Chondrocyte (in vitro differentiated cells): ENCODE measurements at regions not wholly inside any gene's neighbourhood (a gene's known extent, or its start where the extent isn't known, plus 50 kb on each side); places are given as distances from the start of the nearest gene placed in this dataset.

Experiments used
- DNase-seq: peaks from one replicate; pipeline ENCODE4 v3.0.0; 2021; ENCODE audit warnings: mixed read lengths, low spot score
- H3K27ac Mint-ChIP-seq: one replicate; pipeline ENCODE4 v1.8.0; 2021; ENCODE audit warnings: mild to moderate bottlenecking, moderate library complexity, mixed read lengths; ENCODE audit not compliant: unreplicated experiment
- H3K27me3 Mint-ChIP-seq: 2 replicates; pipeline ENCODE4 v1.8.0; 2021; ENCODE audit warnings: low read depth, mixed read lengths
- H3K36me3 Mint-ChIP-seq: 2 replicates; pipeline ENCODE4 v1.8.0; 2021; ENCODE audit warnings: low read depth, mixed read lengths
- H3K4me1 Mint-ChIP-seq: 2 replicates; pipeline ENCODE4 v1.8.0; 2021; ENCODE audit warnings: low read depth, mild to moderate bottlenecking, mixed read lengths
- H3K4me3 Mint-ChIP-seq: one replicate; pipeline ENCODE4 v1.8.0; 2021; ENCODE audit warnings: mild to moderate bottlenecking, moderate library complexity, mixed read lengths; ENCODE audit not compliant: unreplicated experiment
- H3K9me3 Mint-ChIP-seq: 2 replicates; pipeline ENCODE4 v1.8.0; 2021; ENCODE audit warnings: low read depth, mixed read lengths
- CTCF ChIP-seq: fragments of 200-600 bp; sonication (generic); IDR thresholded peaks from 2 replicates; pipeline ENCODE4 v1.5.0; 2021; ENCODE audit warnings: antibody characterized with exemption, mild to moderate bottlenecking, moderate library complexity

- peaks cover 8% of the 10 kb centered on the region for H3K36me3 Mint-ChIP-seq
- H3K27ac Mint-ChIP-seq = no peak overlapping the region
- TF ChIP-seq CTCF = no peak
- H3K4me3 Mint-ChIP-seq = no peak overlapping the region
- H3K9me3 Mint-ChIP-seq = peaks cover 22% of the 10 kb centered on the region
- H3K4me1 Mint-ChIP-seq = peaks cover 21% of the 10 kb centered on the region
- no peak for DNase-seq
- no peaks in the 10 kb centered on the region for H3K27me3 Mint-ChIP-seq
Observed at GRCh38 chr12:127414186-127414585, 852.8 kb upstream of the TMEM132C start.

- Mint-ChIP-seq H3K4me3 (no peak overlapping the region), H3K27ac (no peak overlapping the region), H3K9me3 (peaks cover 24% of the 10 kb centered on the region), H3K36me3 (peaks cover 8% of the 10 kb centered on the region), H3K4me1 (peaks cover 21% of the 10 kb centered on the region), H3K27me3 (no peaks in the 10 kb centered on the region)
- no peak for TF ChIP-seq CTCF
- DNase-seq = no peak
Observed at GRCh38 chr12:127414636-127415035, 852.3 kb upstream of the TMEM132C start.

GRCh38 chr12:127416796-127417195, 850.2 kb upstream of the TMEM132C start:
- no peak for TF ChIP-seq CTCF
- no peak for DNase-seq
- H3K9me3 Mint-ChIP-seq = peaks cover 23% of the 10 kb centered on the region
- H3K27ac Mint-ChIP-seq = no peak overlapping the region
- H3K4me1 Mint-ChIP-seq = peaks cover 14% of the 10 kb centered on the region
- H3K27me3 Mint-ChIP-seq = peaks cover 3% of the 10 kb centered on the region
- H3K4me3 Mint-ChIP-seq = no peak overlapping the region
- peaks cover 10% of the 10 kb centered on the region for H3K36me3 Mint-ChIP-seq

- Mint-ChIP-seq H3K36me3 (peaks cover 10% of the 10 kb centered on the region), H3K4me3 (no peak overlapping the region), H3K9me3 (peaks cover 23% of the 10 kb centered on the region), H3K27me3 (peaks cover 3% of the 10 kb centered on the region), H3K27ac (no peak overlapping the region), H3K4me1 (peaks cover 14% of the 10 kb centered on the region)
- TF ChIP-seq CTCF = no peak
- no peak for DNase-seq
Observed at GRCh38 chr12:127419111-127419510, 847.9 kb upstream of the TMEM132C start.

- TF ChIP-seq CTCF = no peak
- H3K27ac Mint-ChIP-seq = no peak overlapping the region
- H3K36me3 Mint-ChIP-seq = peaks cover 11% of the 10 kb centered on the region
- no peaks in the 10 kb centered on the region for H3K4me1 Mint-ChIP-seq
- no peak for DNase-seq
- H3K4me3 Mint-ChIP-seq = no peak overlapping the region
- peaks cover 28% of the 10 kb centered on the region for H3K9me3 Mint-ChIP-seq
- H3K27me3 Mint-ChIP-seq = peaks cover 3% of the 10 kb centered on the region
Observed at GRCh38 chr12:127421614-127422013, 845.4 kb upstream of the TMEM132C start.
